KG1 (cell line): ENCODE measurements at regions not wholly inside any gene's neighbourhood (a gene's known extent, or its start where the extent isn't known, plus 50 kb on each side); places are given as distances from the start of the nearest gene placed in this dataset.

Experiments
- DNase-seq: peaks from one replicate; lab custom pipeline; 2025; lab: John Stamatoyannopoulos, UW

DNA sequence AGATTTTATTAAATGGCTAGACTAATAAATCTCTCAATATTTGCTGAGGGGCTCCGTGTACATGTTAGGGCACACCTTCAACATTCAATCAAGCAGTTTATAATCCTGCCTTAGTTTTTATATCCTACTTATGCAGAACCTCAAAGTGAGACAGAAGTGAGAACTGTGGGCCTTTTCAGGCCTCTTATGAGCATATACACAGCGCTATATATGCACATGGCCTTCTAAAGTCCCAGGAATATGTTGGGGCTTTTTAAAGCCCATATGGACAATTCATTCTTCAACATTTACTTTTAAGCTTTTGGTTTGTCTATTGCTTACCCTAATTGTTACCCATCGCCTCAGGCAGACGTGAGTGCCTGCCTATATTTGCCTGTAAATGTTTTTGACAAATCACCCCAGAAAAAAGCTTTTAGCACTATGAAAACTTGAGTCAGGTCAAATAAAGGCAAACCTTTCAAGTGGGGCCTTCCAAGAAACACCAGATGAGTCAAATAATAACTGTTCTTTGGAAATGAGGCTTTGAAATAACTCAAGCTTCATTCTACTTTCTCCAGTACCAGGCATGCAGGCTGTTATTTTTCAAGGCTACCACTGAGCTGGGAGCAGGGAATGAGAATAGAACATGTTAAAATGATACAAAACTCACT lies 58.2 kb downstream of the ESM1 start:
- DNase-seq, result no peak

DNA sequence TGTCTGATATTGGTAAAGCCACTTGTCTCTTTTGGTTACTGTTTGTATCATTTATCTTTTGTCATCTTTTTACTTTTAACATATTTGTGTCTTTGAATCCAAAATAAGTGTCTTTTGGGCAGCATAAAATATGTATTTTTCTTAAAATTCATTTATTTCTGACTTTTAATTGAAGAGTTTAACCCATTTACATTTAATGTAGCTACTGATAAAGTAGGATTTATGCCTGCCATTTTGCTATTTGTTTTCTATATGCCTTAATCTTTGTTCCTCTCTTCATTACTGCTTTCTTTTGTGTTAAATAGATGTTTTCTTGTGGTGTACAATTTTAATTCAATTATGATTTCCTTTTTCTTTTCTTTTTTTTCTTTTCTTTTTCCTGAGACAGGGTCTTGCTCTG lies 60.9 kb downstream of the ESM1 start:
- DNase-seq, result no peak

DNA sequence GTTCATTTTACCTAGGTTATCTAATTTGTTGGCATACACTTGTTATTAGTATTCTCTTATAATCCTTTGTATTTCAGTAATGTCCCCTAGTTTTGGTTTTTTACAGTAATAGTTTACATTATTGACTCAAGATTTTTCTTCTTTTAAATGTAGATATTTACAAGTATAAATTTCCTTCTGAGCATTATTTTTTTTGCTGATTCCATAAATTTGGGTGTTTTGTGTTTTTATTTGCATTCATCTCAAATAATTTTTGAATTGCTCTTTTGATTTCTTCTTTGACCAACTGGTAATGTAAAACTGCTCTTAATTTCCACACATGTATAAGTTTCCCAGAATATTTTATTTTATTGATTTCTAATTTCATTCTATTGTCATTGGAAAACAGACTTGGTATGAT lies 68.1 kb downstream of the ESM1 start:
- DNase-seq, result no peak

DNA sequence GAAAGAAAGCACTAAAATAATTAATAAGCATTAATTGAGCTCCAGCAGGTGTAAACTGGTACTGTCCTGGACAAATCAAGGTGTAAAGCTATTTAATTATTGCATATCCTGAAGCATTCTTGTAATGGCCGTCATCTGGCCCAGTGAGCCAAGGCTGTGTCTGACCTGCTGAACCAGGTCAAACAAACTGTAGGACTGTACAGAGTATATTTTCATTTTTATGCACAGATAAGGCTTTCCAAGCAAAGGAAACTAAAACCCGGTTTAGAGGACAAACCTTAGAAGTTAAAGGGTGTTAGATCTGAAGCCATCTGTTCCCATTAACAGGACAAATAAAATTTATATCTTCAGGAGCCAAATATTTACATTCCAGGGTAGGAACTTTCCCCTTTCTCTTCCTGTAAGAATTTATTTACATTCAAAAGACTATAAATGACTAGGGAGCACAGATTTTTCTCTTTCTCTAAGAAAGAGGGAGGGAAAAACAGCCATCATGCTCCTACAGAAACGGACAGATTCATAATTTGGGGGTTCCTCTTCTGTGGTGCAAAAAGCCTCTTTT lies 69.8 kb downstream of the ESM1 start:
- DNase-seq, result no peak

- no peak for DNase-seq
Observed at GRCh38 chr5:54912021-54912420, 73.4 kb downstream of the ESM1 start.

- no peak for DNase-seq
Observed at GRCh38 chr5:54909911-54910870, 75.2 kb downstream of the ESM1 start.

- no peak for DNase-seq
Observed at GRCh38 chr5:54908774-54909525, 76.4 kb downstream of the ESM1 start.

GRCh38 chr5:54905942-54906537 lies 79.4 kb downstream of the ESM1 start:
- DNase-seq, result peak; percentile 36

DNA sequence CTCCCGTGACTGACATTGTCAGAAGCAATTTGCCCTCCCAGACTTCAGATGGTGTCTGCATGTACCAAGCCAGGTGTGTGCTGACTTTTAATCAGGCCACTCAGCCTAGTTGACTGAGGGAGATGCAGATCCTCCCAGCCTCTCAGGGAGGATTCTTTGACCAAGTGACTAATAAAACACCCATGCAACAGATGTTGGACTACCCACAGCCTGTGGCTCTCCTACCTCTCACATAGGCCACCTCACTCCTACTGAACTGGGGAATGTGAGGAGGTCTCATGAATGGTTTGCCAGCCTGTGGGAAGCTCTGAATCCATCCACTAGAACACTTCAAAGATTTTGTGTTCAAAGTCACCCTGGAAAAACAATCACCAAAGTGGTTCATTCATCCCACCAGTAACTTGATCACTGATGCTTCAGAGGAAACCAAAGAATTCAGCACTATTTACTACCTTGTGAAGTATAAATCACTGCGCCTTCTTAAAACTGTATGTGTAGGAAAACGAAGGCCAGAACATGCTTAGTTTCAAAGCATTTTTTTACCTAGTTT lies 80.1 kb downstream of the ESM1 start:
- DNase-seq, result no peak

DNA sequence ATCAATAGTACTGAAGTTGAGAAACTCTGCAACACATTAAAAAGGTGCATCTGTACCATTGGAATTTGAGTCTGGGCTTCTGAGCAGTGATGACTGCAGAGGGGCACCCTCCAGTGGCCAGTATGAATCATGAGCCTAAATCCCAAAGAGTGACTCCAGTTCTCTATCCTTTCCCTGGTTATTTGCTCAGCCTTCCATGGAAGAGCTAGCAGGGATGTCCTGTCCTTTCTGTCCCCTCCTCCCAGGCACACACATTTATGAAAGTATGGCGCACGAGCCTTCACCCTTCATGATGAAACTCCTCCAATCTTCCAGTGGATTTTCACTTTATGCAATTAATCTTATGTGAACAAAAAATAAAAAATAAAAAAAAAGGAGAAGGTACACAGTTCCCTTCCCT lies 81.0 kb downstream of the ESM1 start:
- DNase-seq, result no peak

- DNase-seq, result peak; percentile 41
Observed at GRCh38 chr5:54902791-54903473, 82.5 kb downstream of the ESM1 start.

DNA sequence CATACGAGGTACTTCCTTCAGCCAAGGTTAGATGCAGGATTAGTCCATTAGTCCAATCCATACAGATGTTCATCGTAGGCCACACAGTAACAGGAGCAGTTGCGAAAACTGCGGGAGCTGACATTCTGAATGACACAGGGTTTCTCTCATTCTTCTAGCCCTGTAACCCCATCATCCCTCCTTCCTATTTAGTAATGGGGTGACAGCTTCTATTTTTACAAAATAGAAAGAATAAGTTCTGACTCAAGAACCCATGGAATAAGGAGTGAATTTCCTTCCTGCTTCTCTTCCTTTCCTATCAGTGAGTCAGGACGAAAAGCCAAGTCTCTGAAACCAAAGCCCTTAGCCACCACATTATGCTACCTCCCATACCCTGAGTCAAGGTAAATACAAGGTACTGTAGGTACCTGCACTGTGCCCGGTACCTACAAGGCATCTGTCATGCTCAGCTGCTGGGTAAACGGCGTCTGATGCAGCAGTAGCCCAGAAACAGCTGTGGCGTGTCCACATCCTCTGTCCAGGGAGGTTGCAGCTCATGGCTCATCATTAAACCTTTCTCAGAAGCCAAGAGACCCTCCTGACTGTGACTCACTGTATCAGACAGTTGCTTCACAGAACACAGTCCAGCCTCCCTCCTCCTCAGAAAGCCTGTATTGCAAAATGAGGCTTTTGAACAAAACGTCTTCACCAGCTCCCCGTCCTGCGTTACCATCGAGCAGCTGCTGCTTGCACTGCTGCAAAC lies 84.2 kb downstream of the ESM1 start:
- DNase-seq, result no peak

DNA sequence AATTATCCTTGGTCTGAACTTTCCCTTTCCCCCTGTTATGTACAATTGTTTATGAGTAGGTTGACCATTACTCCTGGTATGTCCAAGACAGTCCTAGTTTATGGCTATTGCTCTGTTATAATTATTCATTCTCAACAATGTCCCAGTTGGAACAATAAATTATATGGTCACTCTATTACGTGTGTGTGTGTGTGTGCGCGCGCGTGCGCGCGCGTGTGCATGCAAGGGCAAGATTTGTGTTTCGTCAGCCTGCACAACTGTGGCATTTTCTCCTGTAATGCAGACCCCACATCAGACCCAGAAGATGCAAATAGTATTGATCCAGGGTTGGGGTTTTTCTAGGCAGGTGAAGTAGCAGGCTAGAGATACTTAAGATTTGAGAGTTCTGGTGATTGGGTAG lies 88.4 kb downstream of the ESM1 start:
- no peak for DNase-seq

GRCh38 chr5:54895816-54896341 lies 89.5 kb downstream of the ESM1 start:
- no peak for DNase-seq

GRCh38 chr5:54894957-54895815 lies 90.2 kb downstream of the ESM1 start:
- no peak for DNase-seq

DNA sequence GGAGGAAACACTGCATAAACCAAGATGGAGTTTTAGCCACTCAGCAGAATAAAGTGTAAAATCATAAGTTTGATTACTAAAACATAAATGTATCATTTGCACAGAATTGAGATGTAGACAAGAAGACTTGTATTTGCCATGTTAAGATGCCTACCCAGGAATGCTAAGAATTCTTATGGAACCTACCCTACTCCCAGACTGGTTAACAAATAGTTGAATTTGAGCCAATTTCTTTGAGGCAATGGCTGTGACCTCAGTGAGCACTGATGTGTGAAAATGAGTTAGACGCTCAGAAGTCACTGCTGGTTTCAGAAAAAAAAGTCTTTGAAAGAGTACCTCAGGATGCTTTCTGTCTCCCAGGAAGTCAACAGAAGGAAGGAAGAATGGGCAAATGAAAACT lies 95.6 kb downstream of the ESM1 start:
- no peak for DNase-seq

- no peak for DNase-seq
Observed at GRCh38 chr5:54887663-54888062, 97.7 kb downstream of the ESM1 start.

DNA sequence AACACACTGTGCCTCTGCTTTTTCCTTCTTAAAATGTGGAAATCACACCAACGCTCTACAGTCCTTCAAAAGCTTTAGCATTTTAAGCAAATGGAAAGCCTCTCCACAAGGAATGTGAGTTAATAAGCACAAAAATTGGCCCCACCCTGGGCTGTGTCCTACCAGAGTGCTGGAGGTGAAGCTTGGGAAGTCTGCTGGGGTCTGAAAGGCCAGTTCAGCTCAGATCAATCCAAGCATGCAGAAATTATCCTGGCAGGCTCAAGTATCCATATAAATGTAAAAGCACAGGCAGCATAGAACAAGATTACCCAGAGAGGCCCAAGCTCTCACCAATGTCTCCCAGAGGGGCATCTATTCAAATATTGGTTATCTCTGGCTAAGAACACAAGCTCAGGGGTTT lies 98.5 kb downstream of the ESM1 start:
- no peak for DNase-seq

- DNase-seq, result no peak
Observed at GRCh38 chr5:54885636-54886035, 99.8 kb downstream of the ESM1 start.
